ENCODE measurements at regions not wholly inside any gene's neighbourhood (a gene's known extent, or its start where the extent isn't known, plus 50 kb on each side); places are given as distances from the start of the nearest gene placed in this dataset.

GRCh38 chr3:69553888-69554287, 168.0 kb upstream of the FRMD4B start:
- intact Hi-C loops (cut with DNase I): loop anchor here (10.0 kb wide), 1 partner anchor 101 kb away; no protein-coding TSS in a partner anchor
- DNase-seq: no peak

GRCh38 chr3:69547461-69547880, 161.6 kb upstream of the FRMD4B start:
- DNase-seq: no peak
- ATAC-seq (ENCODE audit: poor library complexity): peak; percentile 34
- intact Hi-C loops (cut with DNase I): no loop called here

More at GRCh38 chr3:69553888-69554287, 168.0 kb upstream of the FRMD4B start:
- ATAC-seq (ENCODE audit: poor library complexity): peak; percentile 10

GRCh38 chr3:69542805-69543429, 157.0 kb upstream of the FRMD4B start:
- DNase-seq (no peak), ATAC-seq (ENCODE audit: poor library complexity) (no peak)
- intact Hi-C loops (cut with DNase I): no loop called here

- ATAC-seq (ENCODE audit: poor library complexity) (peak; percentile 74), DNase-seq (peak; percentile 66)
Measured at GRCh38 chr3:69542089-69542804, 156.4 kb upstream of the FRMD4B start.

GRCh38 chr3:69541711-69542088, 155.8 kb upstream of the FRMD4B start:
- ATAC-seq (ENCODE audit: poor library complexity) (peak; percentile 42), DNase-seq (peak; percentile 63)
- intact Hi-C loops (cut with DNase I): no loop called here

More at GRCh38 chr3:69542089-69542804, 156.4 kb upstream of the FRMD4B start:
- intact Hi-C loops (cut with DNase I): no loop called here

- intact Hi-C loops (cut with DNase I): no loop called here
- DNase-seq (no peak), ATAC-seq (ENCODE audit: poor library complexity) (peak; percentile 29)
Measured at GRCh38 chr3:69540706-69541581, 155.1 kb upstream of the FRMD4B start.

- intact Hi-C loops (cut with DNase I): no loop called here
- no peak for DNase-seq
- ATAC-seq (ENCODE audit: poor library complexity): no peak
Measured at GRCh38 chr3:69539134-69539533, 153.2 kb upstream of the FRMD4B start.

GRCh38 chr3:69538281-69538680, 152.4 kb upstream of the FRMD4B start:
- no peak for DNase-seq
- intact Hi-C loops (cut with DNase I): no loop called here
- no peak for ATAC-seq (ENCODE audit: poor library complexity)

GRCh38 chr3:69536306-69537020, 150.6 kb upstream of the FRMD4B start:
- ATAC-seq (ENCODE audit: poor library complexity) (no peak), DNase-seq (no peak)
- intact Hi-C loops (cut with DNase I): no loop called here

GRCh38 chr3:69535613-69536012, 149.7 kb upstream of the FRMD4B start:
- intact Hi-C loops (cut with DNase I): no loop called here
- no peak for ATAC-seq (ENCODE audit: poor library complexity)
- DNase-seq: no peak

GRCh38 chr3:69532547-69533224, 146.8 kb upstream of the FRMD4B start:
- DNase-seq: no peak
- intact Hi-C loops (cut with DNase I): no loop called here
- peak; percentile 35 for ATAC-seq (ENCODE audit: poor library complexity)

GRCh38 chr3:69531576-69532546, 146.0 kb upstream of the FRMD4B start:
- DNase-seq: no peak
- intact Hi-C loops (cut with DNase I): no loop called here
- no peak for ATAC-seq (ENCODE audit: poor library complexity)

- DNase-seq: no peak
- ATAC-seq (ENCODE audit: poor library complexity): no peak
- intact Hi-C loops (cut with DNase I): no loop called here
Measured at GRCh38 chr3:69530554-69530953, 144.7 kb upstream of the FRMD4B start.

- intact Hi-C loops (cut with DNase I): no loop called here
- no peak for DNase-seq
- ATAC-seq (ENCODE audit: poor library complexity): no peak
Measured at GRCh38 chr3:69527498-69527897, 141.6 kb upstream of the FRMD4B start.

- intact Hi-C loops (cut with DNase I): no loop called here
- DNase-seq (no peak), ATAC-seq (ENCODE audit: poor library complexity) (no peak)
Measured at GRCh38 chr3:69524816-69525215, 138.9 kb upstream of the FRMD4B start.

GRCh38 chr3:69521286-69521685, 135.4 kb upstream of the FRMD4B start:
- no peak for ATAC-seq (ENCODE audit: poor library complexity)
- intact Hi-C loops (cut with DNase I): no loop called here

GRCh38 chr3:69511361-69511760, 125.5 kb upstream of the FRMD4B start:
- intact Hi-C loops (cut with DNase I): no loop called here
- peak; percentile 7 for ATAC-seq (ENCODE audit: poor library complexity)

More at GRCh38 chr3:69521286-69521685, 135.4 kb upstream of the FRMD4B start:
- DNase-seq: no peak

More at GRCh38 chr3:69511361-69511760, 125.5 kb upstream of the FRMD4B start:
- no peak for DNase-seq

Data from Right ventricle myocardium superior (tissue), 1 donor.